SH-SY5Y (cell line): ENCODE measurements at regions not wholly inside any gene's neighbourhood (a gene's known extent, or its start where the extent isn't known, plus 50 kb on each side); places are given as distances from the start of the nearest gene placed in this dataset.
A peak's percentile ranks its signal among the peaks of the same experiment; 100 is the strongest.

ENCODE experiments used
- GATA2 ChIP-seq: IDR thresholded peaks from 2 replicates; pipeline ENCODE4 v1.6.1; 2011; ENCODE audit warnings: mild to moderate bottlenecking, low read depth, low read length
- GATA3 ChIP-seq: IDR thresholded peaks from 2 replicates; pipeline ENCODE4 v1.6.1; 2011; ENCODE audit warnings: low read depth, mild to moderate bottlenecking, low read length, moderate library complexity

DNA sequence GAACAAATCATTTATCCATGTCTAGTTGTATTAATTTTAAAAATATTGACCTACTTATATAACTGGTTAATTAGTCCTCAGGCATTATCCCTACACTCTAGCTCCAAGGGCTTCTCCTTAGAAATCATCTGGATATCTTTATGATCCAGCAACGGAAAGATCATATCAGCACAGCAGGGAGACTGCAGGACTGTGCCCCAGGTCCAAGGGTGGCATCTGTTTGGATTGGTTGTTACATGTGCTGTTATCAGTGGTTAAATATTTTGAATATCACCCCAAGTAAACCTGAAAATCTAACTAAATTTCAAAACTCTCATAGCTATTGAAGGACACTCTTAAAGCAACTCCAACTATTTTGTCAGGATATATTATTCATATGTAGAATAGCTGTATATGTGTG is 556.2 kb upstream of the ZEB2 start:
- TF ChIP-seq GATA2 (peak; percentile 76), GATA3 (peak; percentile 78)
